KOPT-K1 (cell line): ENCODE measurements at regions not wholly inside any gene's neighbourhood (a gene's known extent, or its start where the extent isn't known, plus 50 kb on each side); places are given as distances from the start of the nearest gene placed in this dataset.
"Not testable (repeated sequence)": the region's sequence is repeated elsewhere in the genome, so short reads cannot be mapped to it uniquely, and the experiment has no call there.

Experiments
- H3K27ac ChIP-seq: fragments of 200-600 bp; sonication (generic); 2 replicates; pipeline ENCODE4 v1.5.1; 2016; ENCODE audit warnings: antibody characterized with exemption, mild to moderate bottlenecking, low read depth, low read length; ENCODE audit not compliant: poor library complexity, severe bottlenecking
- H3K36me3 ChIP-seq: fragments of 200-600 bp; sonication (generic); 2 replicates; pipeline ENCODE4 v1.5.1; 2017; ENCODE audit warnings: antibody characterized with exemption, mild to moderate bottlenecking, low read length, moderate library complexity; ENCODE audit not compliant: insufficient read depth
- H3K9me3 ChIP-seq: fragments of 200-600 bp; sonication (generic); 2 replicates; pipeline ENCODE4 v1.5.1; 2017; ENCODE audit warnings: antibody characterized with exemption, low read length, mild to moderate bottlenecking; ENCODE audit not compliant: insufficient read depth, poor library complexity, severe bottlenecking

DNA sequence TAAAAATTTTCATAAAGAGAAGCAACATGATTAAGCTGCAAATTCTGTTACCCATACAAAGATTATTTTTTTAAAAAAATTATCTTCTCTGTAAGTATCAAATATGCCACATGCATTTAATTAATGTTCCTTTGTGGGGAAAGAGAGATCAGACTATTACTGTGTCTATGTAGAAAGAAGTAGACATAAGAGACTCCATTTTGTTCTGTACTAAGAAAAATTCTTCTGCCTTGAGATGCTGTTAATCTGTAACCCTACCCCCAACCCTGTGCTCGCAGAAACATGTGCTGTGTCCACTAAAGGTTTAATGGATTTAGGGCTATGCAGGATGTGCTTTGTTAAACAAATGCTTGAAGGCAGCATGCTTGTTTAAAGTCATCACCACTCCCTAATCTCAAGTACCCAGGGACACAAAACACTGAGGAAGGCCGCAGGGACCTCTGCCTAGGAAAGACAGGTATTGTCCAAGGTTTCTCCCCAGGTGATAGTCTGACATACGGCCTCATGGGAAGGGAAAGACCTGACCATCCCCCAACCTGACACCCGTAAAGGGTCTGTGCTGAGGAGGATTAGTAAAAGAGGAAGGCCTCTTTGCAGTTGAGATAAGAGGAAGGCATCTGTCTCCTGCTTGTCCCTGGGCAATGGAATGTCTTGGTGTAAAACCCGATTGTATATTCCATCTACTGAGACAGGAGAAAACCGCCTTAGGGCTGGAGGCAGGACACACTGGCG is 1260.9 kb upstream of the RAG2 start:
- H3K27ac ChIP-seq, H3K9me3 ChIP-seq, H3K36me3 ChIP-seq: not testable (repeated sequence)

DNA sequence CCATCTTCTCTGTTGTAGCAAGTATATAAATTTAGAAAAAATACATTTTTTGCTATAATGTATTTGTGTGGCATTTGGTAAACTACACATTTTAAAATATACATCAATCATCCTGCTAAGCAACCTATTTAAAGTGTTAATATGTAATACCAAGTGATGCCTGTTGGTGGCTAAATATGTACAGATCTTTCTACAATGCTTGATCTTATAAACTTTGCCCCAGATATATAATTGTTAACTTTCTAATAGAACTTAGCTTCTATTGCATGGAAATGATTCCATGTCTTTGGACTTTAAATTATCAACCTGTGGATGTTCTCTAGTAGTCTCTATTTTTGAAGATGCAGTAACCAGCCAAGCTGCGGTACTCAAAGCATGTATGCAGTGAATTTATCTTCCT is 1260.4 kb upstream of the RAG2 start:
- Histone ChIP-seq H3K9me3 (no peaks in the 10 kb centered on the region), H3K27ac (no peak overlapping the region), H3K36me3 (no peaks in the 10 kb centered on the region)

DNA sequence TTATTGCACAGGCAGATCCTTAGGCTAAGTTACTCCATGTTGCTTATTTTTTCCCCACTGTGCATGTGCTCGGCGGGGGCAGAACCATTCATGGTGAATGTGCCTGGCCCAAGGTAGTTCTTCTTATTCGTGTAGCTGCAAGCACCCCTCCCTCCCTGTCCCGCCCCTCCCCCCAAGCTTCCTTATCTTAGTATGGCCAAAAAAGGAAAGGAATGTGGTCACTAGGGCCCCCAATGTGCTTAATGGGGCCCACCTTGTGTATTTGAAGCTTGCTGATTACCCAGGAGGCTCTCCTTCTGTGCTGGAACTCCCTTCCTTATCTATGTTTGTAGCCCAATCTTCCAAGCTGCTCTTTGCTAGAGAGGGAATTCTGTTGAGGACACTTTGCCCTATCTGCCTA is 1259.7 kb upstream of the RAG2 start:
- Histone ChIP-seq H3K27ac (no peak overlapping the region), H3K9me3 (no peaks in the 10 kb centered on the region), H3K36me3 (no peaks in the 10 kb centered on the region)

DNA sequence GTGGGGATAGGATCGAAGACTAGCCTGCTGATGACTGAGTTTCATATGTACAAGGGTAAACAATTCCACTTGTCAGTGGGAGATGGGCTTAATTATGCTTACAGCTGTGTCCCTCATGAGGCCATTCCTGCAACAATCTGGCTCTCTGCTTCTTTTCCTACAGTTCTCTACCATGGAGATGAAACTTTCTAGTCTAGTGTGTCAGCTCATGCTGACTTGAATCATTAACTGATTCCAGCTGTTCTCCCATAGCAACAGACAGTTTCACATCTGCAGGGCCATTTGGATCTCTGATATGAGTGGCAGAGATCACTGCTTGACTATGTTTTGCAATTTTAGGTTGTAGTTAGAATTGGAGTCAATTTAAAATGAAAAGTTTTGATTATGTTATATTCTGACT is 1251.7 kb upstream of the RAG2 start:
- H3K9me3 ChIP-seq: no peaks in the 10 kb centered on the region
- H3K36me3 ChIP-seq: no peaks in the 10 kb centered on the region
- H3K27ac ChIP-seq: no peak overlapping the region

GRCh38 chr11:37843603-37844002 is 1245.6 kb upstream of the RAG2 start:
- Histone ChIP-seq H3K9me3 (no peaks in the 10 kb centered on the region), H3K27ac (no peak overlapping the region), H3K36me3 (no peaks in the 10 kb centered on the region)

- Histone ChIP-seq H3K9me3 (no peaks in the 10 kb centered on the region), H3K27ac (no peak overlapping the region), H3K36me3 (no peaks in the 10 kb centered on the region)
Measured at GRCh38 chr11:37841016-37841415, 1243.0 kb upstream of the RAG2 start.

DNA sequence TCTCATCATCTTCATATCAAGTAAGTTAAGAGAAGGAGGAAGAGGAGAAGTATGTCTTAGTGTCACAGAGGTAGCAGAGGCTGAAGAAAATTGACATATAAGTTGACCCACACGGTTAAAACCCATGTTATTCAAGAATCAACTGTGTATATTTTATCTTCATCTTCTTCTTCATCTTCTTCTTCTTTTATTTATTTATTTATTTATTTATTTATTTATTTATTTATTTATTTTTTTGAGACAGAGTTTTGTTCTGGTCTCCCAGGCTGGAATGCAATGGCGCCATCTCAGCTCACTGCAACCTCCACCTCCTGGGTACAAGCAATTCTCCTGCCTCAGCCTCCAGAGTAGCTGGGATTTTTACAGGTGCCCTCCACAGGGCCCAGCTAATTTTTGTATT is 1242.3 kb upstream of the RAG2 start:
- H3K27ac ChIP-seq, H3K9me3 ChIP-seq, H3K36me3 ChIP-seq: not testable (repeated sequence)

DNA sequence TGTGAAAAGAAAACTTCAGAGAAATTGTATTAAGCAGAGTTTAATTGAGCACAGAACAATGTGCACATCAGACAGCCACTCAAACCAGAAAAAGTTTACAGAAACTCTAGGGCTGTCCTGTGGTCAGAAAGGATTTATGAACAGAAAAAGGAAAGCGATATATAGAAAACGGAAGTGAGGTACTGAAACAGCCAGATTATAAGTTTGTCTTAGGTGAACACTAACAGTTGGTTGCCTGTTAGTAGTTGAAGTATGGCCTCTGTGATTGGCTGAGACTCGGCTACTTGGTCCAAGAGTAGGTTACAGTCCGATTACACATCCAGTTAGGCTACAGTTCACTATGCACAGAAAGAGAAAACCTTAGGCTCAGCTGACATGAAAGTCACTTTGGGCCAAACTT is 1232.5 kb upstream of the RAG2 start:
- H3K27ac ChIP-seq: no peak overlapping the region
- H3K9me3 ChIP-seq: no peaks in the 10 kb centered on the region
- no peaks in the 10 kb centered on the region for H3K36me3 ChIP-seq

DNA sequence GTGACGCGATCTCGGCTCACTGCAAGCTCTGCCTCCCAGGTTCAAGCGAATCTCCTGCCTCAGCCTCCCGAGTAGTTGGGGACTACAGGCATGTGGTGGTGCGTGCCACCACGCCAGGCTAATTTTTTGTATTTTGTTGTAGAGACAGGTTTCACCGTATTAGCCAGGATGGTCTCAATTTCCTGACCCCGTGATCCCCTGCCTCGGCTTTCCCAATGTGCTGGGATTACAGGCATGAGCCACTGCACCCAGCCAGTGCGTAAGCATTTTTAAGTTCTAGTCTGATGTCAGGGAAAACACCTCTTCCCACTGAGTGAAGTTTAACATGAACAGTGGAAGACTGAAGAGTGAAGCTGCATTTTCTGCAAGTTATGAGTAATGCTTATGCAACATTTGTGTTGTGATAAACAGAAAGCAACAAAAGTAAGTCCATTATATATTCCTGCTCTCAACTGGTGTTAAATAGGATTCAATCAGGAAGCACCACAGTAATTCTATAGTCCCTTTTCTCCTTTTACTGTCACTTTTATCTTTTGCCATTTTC is 1219.8 kb upstream of the RAG2 start:
- Histone ChIP-seq H3K27ac (no peak overlapping the region), H3K9me3 (no peaks in the 10 kb centered on the region)

GRCh38 chr11:37812281-37812880 is 1214.3 kb upstream of the RAG2 start:
- Histone ChIP-seq H3K9me3 (no peaks in the 10 kb centered on the region), H3K36me3 (no peaks in the 10 kb centered on the region), H3K27ac (no peak overlapping the region)

More for the DNA sequence above, 1219.8 kb upstream of the RAG2 start:
- H3K36me3 ChIP-seq: no peaks in the 10 kb centered on the region

GRCh38 chr11:37811349-37811748 is 1213.3 kb upstream of the RAG2 start:
- H3K36me3 ChIP-seq: no peaks in the 10 kb centered on the region
- no peaks in the 10 kb centered on the region for H3K9me3 ChIP-seq
- no peak overlapping the region for H3K27ac ChIP-seq

DNA sequence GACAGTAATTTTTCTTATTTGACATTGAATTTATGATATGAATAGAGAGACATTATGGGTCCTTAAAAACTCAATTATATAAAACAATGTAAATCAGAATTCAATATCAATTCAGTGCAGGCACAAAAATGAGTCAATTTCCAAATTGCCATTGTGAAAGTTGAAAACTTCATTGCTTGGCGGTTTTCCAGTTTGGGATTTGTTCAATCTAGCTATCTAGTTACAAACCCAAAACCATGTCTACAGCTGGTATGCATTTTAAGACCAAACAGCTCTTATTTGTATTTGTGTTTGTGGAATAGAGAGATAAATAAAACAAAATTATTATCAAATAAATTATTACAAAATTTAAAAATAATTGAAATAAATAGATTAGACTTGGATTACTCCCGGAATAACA is 1206.6 kb upstream of the RAG2 start:
- Histone ChIP-seq H3K36me3 (no peaks in the 10 kb centered on the region), H3K27ac (no peak overlapping the region), H3K9me3 (no peaks in the 10 kb centered on the region)

GRCh38 chr11:37788141-37788877 is 1190.3 kb upstream of the RAG2 start:
- H3K9me3 ChIP-seq: no peaks in the 10 kb centered on the region
- H3K36me3 ChIP-seq: no peaks in the 10 kb centered on the region
- no peak overlapping the region for H3K27ac ChIP-seq

GRCh38 chr11:37786214-37786755 is 1188.2 kb upstream of the RAG2 start:
- Histone ChIP-seq H3K36me3 (no peaks in the 10 kb centered on the region), H3K9me3 (no peaks in the 10 kb centered on the region), H3K27ac (no peak overlapping the region)

DNA sequence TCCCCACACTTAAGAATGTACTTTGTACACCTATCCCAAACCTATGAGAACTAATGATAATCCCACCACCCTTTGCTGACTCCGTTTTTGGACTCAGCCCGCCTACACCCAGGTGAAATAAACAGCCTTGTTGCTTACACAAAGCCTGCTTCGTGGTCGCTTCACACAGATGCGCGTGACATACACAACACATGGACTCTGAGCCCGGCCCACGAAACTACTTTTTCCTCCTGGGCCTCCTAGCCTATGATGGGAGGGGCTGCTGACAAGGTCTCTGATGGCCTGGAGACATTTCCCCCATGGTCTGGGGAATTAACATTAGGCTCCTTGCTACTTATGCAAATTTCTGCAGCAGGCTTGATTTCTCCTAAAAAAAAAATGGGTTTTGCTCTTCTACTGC is 1176.4 kb upstream of the RAG2 start:
- no peaks in the 10 kb centered on the region for H3K9me3 ChIP-seq
- H3K27ac ChIP-seq: no peak overlapping the region
- no peaks in the 10 kb centered on the region for H3K36me3 ChIP-seq
